CD4-positive, alpha-beta T cell treated with Interleukin-15 for 1 hour (primary cell): ENCODE measurements at regions not wholly inside any gene's neighbourhood (a gene's known extent, or its start where the extent isn't known, plus 50 kb on each side); places are given as distances from the start of the nearest gene placed in this dataset.

Experiments
- DNase-seq: peaks from one replicate; pipeline ENCODE4 v3.0.0-alpha.2; 2020

- no peak for DNase-seq
Observed at GRCh38 chr14:66078006-66078405, 408.2 kb upstream of the CCDC196 start.

- no peak for DNase-seq
Observed at GRCh38 chr14:66081594-66082376, 404.4 kb upstream of the CCDC196 start.

- no peak for DNase-seq
Observed at GRCh38 chr14:66085224-66085623, 400.9 kb upstream of the CCDC196 start.

GRCh38 chr14:66085665-66086064 is 400.5 kb upstream of the CCDC196 start:
- DNase-seq, result no peak

- no peak for DNase-seq
Observed at GRCh38 chr14:66087231-66087630, 398.9 kb upstream of the CCDC196 start.

GRCh38 chr14:66088656-66089055 is 397.5 kb upstream of the CCDC196 start:
- DNase-seq, result no peak

GRCh38 chr14:66092206-66092605 is 394.0 kb upstream of the CCDC196 start:
- DNase-seq, result no peak

- DNase-seq, result no peak
Observed at GRCh38 chr14:66092748-66093147, 393.4 kb upstream of the CCDC196 start.

- no peak for DNase-seq
Observed at GRCh38 chr14:66094001-66094727, 392.0 kb upstream of the CCDC196 start.

GRCh38 chr14:66099451-66099850 is 386.7 kb upstream of the CCDC196 start:
- DNase-seq, result no peak

GRCh38 chr14:66099931-66100330 is 386.2 kb upstream of the CCDC196 start:
- DNase-seq, result no peak

- DNase-seq, result no peak
Observed at GRCh38 chr14:66101662-66102061, 384.5 kb upstream of the CCDC196 start.

- DNase-seq, result no peak
Observed at GRCh38 chr14:66104486-66104885, 381.7 kb upstream of the CCDC196 start.

- no peak for DNase-seq
Observed at GRCh38 chr14:66105815-66106214, 380.4 kb upstream of the CCDC196 start.

- DNase-seq, result no peak
Observed at GRCh38 chr14:66109426-66109825, 376.7 kb upstream of the CCDC196 start.

- no peak for DNase-seq
Observed at GRCh38 chr14:66111891-66112290, 374.3 kb upstream of the CCDC196 start.

GRCh38 chr14:66114071-66114470 is 372.1 kb upstream of the CCDC196 start:
- DNase-seq, result no peak

GRCh38 chr14:66115740-66116502 is 370.2 kb upstream of the CCDC196 start:
- no peak for DNase-seq

- DNase-seq, result no peak
Observed at GRCh38 chr14:66116732-66117131, 369.4 kb upstream of the CCDC196 start.

- DNase-seq, result no peak
Observed at GRCh38 chr14:66117600-66117999, 368.6 kb upstream of the CCDC196 start.

GRCh38 chr14:66119606-66120231 is 366.5 kb upstream of the CCDC196 start:
- no peak for DNase-seq

GRCh38 chr14:66120402-66120801 is 365.8 kb upstream of the CCDC196 start:
- DNase-seq, result no peak

GRCh38 chr14:66121859-66122258 is 364.3 kb upstream of the CCDC196 start:
- DNase-seq, result no peak
